Activated naive CD8-positive, alpha-beta T cell treated with anti-CD3 and anti-CD28 coated beads, Interleukin-2, amount 50 U/mL, for 24 hours (primary cell): ENCODE measurements at regions not wholly inside any gene's neighbourhood (a gene's known extent, or its start where the extent isn't known, plus 50 kb on each side); places are given as distances from the start of the nearest gene placed in this dataset.
A peak's percentile ranks its signal among the peaks of the same experiment; 100 is the strongest.
"Not testable (repeated sequence)": the region's sequence is repeated elsewhere in the genome, so short reads cannot be mapped to it uniquely, and the experiment has no call there.

Experiments
- ATAC-seq: fragments of 150-1000 bp; cut with Tn5 transposase; one replicate; pipeline ENCODE4 v1.10.0; 2021
- DNase-seq: peaks from one replicate; pipeline ENCODE4 v3.0.0; 2021
- H3K27ac Mint-ChIP-seq: one replicate; pipeline ENCODE4 v1.8.0; 2021; ENCODE audit warnings: mild to moderate bottlenecking, mixed read lengths
- H3K27me3 Mint-ChIP-seq: one replicate; pipeline ENCODE4 v1.8.0; 2021; ENCODE audit warnings: mixed read lengths
- H3K36me3 Mint-ChIP-seq: one replicate; pipeline ENCODE4 v1.8.0; 2021; ENCODE audit warnings: low read depth, mixed read lengths
- H3K4me1 Mint-ChIP-seq: one replicate; pipeline ENCODE4 v1.8.0; 2021; ENCODE audit warnings: mixed read lengths
- H3K4me3 Mint-ChIP-seq: one replicate; pipeline ENCODE4 v1.8.0; 2021; ENCODE audit warnings: mild to moderate bottlenecking, moderate library complexity, mixed read lengths
- H3K9me3 Mint-ChIP-seq: one replicate; pipeline ENCODE4 v1.8.0; 2021; ENCODE audit warnings: mixed read lengths

- no peaks in the 10 kb centered on the region for H3K4me1 Mint-ChIP-seq
- H3K27ac Mint-ChIP-seq, result no peak overlapping the region
- H3K36me3 Mint-ChIP-seq, result no peaks in the 10 kb centered on the region
- H3K9me3 Mint-ChIP-seq, result peaks cover 4% of the 10 kb centered on the region
- no peak for DNase-seq
- no peak overlapping the region for H3K4me3 Mint-ChIP-seq
- no peak for ATAC-seq
- H3K27me3 Mint-ChIP-seq, result no peaks in the 10 kb centered on the region
These were observed 374.9 kb downstream of the MAT2B start for GRCh38 chr5:163880302-163880701.

GRCh38 chr5:163885117-163885516, 379.7 kb downstream of the MAT2B start:
- DNase-seq, result no peak
- ATAC-seq, result no peak
- H3K4me1 Mint-ChIP-seq, result no peaks in the 10 kb centered on the region

GRCh38 chr5:163887854-163888253, 382.4 kb downstream of the MAT2B start:
- DNase-seq (no peak), ATAC-seq (no peak)
- no peak overlapping the region for H3K27ac Mint-ChIP-seq
- H3K27me3 Mint-ChIP-seq, result no peaks in the 10 kb centered on the region
- H3K4me1 Mint-ChIP-seq, result no peaks in the 10 kb centered on the region
- no peaks in the 10 kb centered on the region for H3K36me3 Mint-ChIP-seq
- H3K4me3 Mint-ChIP-seq, result no peak overlapping the region
- peaks cover 5% of the 10 kb centered on the region for H3K9me3 Mint-ChIP-seq

More at GRCh38 chr5:163885117-163885516, 379.7 kb downstream of the MAT2B start:
- Mint-ChIP-seq H3K36me3 (no peaks in the 10 kb centered on the region), H3K4me3 (no peak overlapping the region), H3K27ac (no peak overlapping the region), H3K27me3 (no peaks in the 10 kb centered on the region), H3K9me3 (peaks cover 5% of the 10 kb centered on the region)

GRCh38 chr5:163888366-163888765, 382.9 kb downstream of the MAT2B start:
- Mint-ChIP-seq H3K27me3 (no peaks in the 10 kb centered on the region), H3K4me1 (no peaks in the 10 kb centered on the region)

GRCh38 chr5:163889369-163889768, 383.9 kb downstream of the MAT2B start:
- no peak overlapping the region for H3K4me3 Mint-ChIP-seq

More at GRCh38 chr5:163888366-163888765, 382.9 kb downstream of the MAT2B start:
- no peak for DNase-seq
- no peak overlapping the region for H3K4me3 Mint-ChIP-seq
- H3K36me3 Mint-ChIP-seq, result no peaks in the 10 kb centered on the region
- no peak for ATAC-seq
- peaks cover 5% of the 10 kb centered on the region for H3K9me3 Mint-ChIP-seq
- H3K27ac Mint-ChIP-seq, result no peak overlapping the region

GRCh38 chr5:163890261-163890660, 384.8 kb downstream of the MAT2B start:
- H3K27ac Mint-ChIP-seq, result no peak overlapping the region
- peaks cover 2% of the 10 kb centered on the region for H3K4me1 Mint-ChIP-seq
- DNase-seq (no peak), ATAC-seq (no peak)
- peaks cover 5% of the 10 kb centered on the region for H3K9me3 Mint-ChIP-seq
- no peak overlapping the region for H3K4me3 Mint-ChIP-seq
- no peaks in the 10 kb centered on the region for H3K27me3 Mint-ChIP-seq
- H3K36me3 Mint-ChIP-seq, result no peaks in the 10 kb centered on the region

More at GRCh38 chr5:163889369-163889768, 383.9 kb downstream of the MAT2B start:
- Mint-ChIP-seq H3K9me3 (peaks cover 5% of the 10 kb centered on the region), H3K27ac (no peak overlapping the region), H3K27me3 (no peaks in the 10 kb centered on the region), H3K36me3 (no peaks in the 10 kb centered on the region), H3K4me1 (no peaks in the 10 kb centered on the region)
- no peak for DNase-seq
- no peak for ATAC-seq

- Mint-ChIP-seq H3K4me1 (peaks cover 2% of the 10 kb centered on the region), H3K27ac (no peak overlapping the region), H3K36me3 (no peaks in the 10 kb centered on the region), H3K27me3 (no peaks in the 10 kb centered on the region), H3K9me3 (no peaks in the 10 kb centered on the region), H3K4me3 (no peak overlapping the region)
- ATAC-seq (no peak), DNase-seq (no peak)
These were observed 387.9 kb downstream of the MAT2B start for GRCh38 chr5:163893281-163893680.

GRCh38 chr5:163894645-163895044, 389.2 kb downstream of the MAT2B start:
- H3K9me3 Mint-ChIP-seq, result peaks cover 5% of the 10 kb centered on the region

GRCh38 chr5:163898873-163899272, 393.5 kb downstream of the MAT2B start:
- Mint-ChIP-seq H3K4me1 (peaks cover 2% of the 10 kb centered on the region), H3K4me3 (no peak overlapping the region), H3K27me3 (no peaks in the 10 kb centered on the region), H3K9me3 (peaks cover 27% of the 10 kb centered on the region), H3K36me3 (no peaks in the 10 kb centered on the region), H3K27ac (no peak overlapping the region)
- no peak for ATAC-seq
- no peak for DNase-seq

More at GRCh38 chr5:163894645-163895044, 389.2 kb downstream of the MAT2B start:
- H3K27me3 Mint-ChIP-seq, result no peaks in the 10 kb centered on the region
- peaks cover 2% of the 10 kb centered on the region for H3K4me1 Mint-ChIP-seq
- ATAC-seq, result no peak
- no peak for DNase-seq
- H3K27ac Mint-ChIP-seq, result no peak overlapping the region
- H3K4me3 Mint-ChIP-seq, result no peak overlapping the region
- no peaks in the 10 kb centered on the region for H3K36me3 Mint-ChIP-seq

GRCh38 chr5:163907783-163908182, 402.4 kb downstream of the MAT2B start:
- not testable (repeated sequence) for ATAC-seq, H3K27ac Mint-ChIP-seq, H3K4me3 Mint-ChIP-seq, H3K36me3 Mint-ChIP-seq, DNase-seq, H3K27me3 Mint-ChIP-seq
- peaks cover 13% of the 10 kb centered on the region for H3K9me3 Mint-ChIP-seq
- H3K4me1 Mint-ChIP-seq, result peaks cover 11% of the 10 kb centered on the region

GRCh38 chr5:163908253-163908652, 402.8 kb downstream of the MAT2B start:
- Mint-ChIP-seq H3K27ac (no peak overlapping the region), H3K4me3 (no peak overlapping the region), H3K9me3 (peaks cover 10% of the 10 kb centered on the region), H3K27me3 (no peaks in the 10 kb centered on the region), H3K36me3 (no peaks in the 10 kb centered on the region), H3K4me1 (peaks cover 11% of the 10 kb centered on the region)
- DNase-seq (no peak), ATAC-seq (no peak)

GRCh38 chr5:163910226-163910625, 404.8 kb downstream of the MAT2B start:
- DNase-seq (no peak), ATAC-seq (no peak)
- no peak overlapping the region for H3K27ac Mint-ChIP-seq
- no peak overlapping the region for H3K4me3 Mint-ChIP-seq
- no peaks in the 10 kb centered on the region for H3K27me3 Mint-ChIP-seq
- H3K36me3 Mint-ChIP-seq, result no peaks in the 10 kb centered on the region
- peaks cover 6% of the 10 kb centered on the region for H3K9me3 Mint-ChIP-seq
- H3K4me1 Mint-ChIP-seq, result peaks cover 12% of the 10 kb centered on the region

GRCh38 chr5:163912046-163912445, 406.6 kb downstream of the MAT2B start:
- DNase-seq, result no peak
- ATAC-seq, result no peak
- no peaks in the 10 kb centered on the region for H3K36me3 Mint-ChIP-seq
- peaks cover 24% of the 10 kb centered on the region for H3K4me1 Mint-ChIP-seq
- H3K27me3 Mint-ChIP-seq, result no peaks in the 10 kb centered on the region
- no peak overlapping the region for H3K4me3 Mint-ChIP-seq
- no peak overlapping the region for H3K27ac Mint-ChIP-seq
- H3K9me3 Mint-ChIP-seq, result no peaks in the 10 kb centered on the region

GRCh38 chr5:163913548-163913947, 408.1 kb downstream of the MAT2B start:
- Mint-ChIP-seq H3K27me3 (no peaks in the 10 kb centered on the region), H3K36me3 (no peaks in the 10 kb centered on the region), H3K27ac (no peak overlapping the region), H3K4me1 (peaks cover 20% of the 10 kb centered on the region), H3K4me3 (no peak overlapping the region), H3K9me3 (peaks cover 4% of the 10 kb centered on the region)
- DNase-seq, result no peak
- no peak for ATAC-seq

GRCh38 chr5:163914910-163915309, 409.5 kb downstream of the MAT2B start:
- Mint-ChIP-seq H3K27me3 (no peaks in the 10 kb centered on the region), H3K9me3 (peaks cover 8% of the 10 kb centered on the region), H3K4me1 (peaks cover 20% of the 10 kb centered on the region), H3K27ac (no peak overlapping the region), H3K4me3 (no peak overlapping the region), H3K36me3 (no peaks in the 10 kb centered on the region)
- DNase-seq (peak; percentile 4), ATAC-seq (peak; percentile 34)

- H3K4me3 Mint-ChIP-seq, result no peak overlapping the region
- no peak for DNase-seq
- H3K4me1 Mint-ChIP-seq, result peaks cover 20% of the 10 kb centered on the region
- peak; percentile 34 for ATAC-seq
- H3K9me3 Mint-ChIP-seq, result peaks cover 8% of the 10 kb centered on the region
- H3K27ac Mint-ChIP-seq, result peak overlapping the region; percentile 24
- H3K36me3 Mint-ChIP-seq, result no peaks in the 10 kb centered on the region
- H3K27me3 Mint-ChIP-seq, result no peaks in the 10 kb centered on the region
These were observed 410.1 kb downstream of the MAT2B start for GRCh38 chr5:163915481-163915961.
